NB4 (cell line): ENCODE measurements at regions not wholly inside any gene's neighbourhood (a gene's known extent, or its start where the extent isn't known, plus 50 kb on each side); places are given as distances from the start of the nearest gene placed in this dataset.

Experiments used
- MYC ChIP-seq: IDR thresholded peaks from 2 replicates; pipeline ENCODE4 v1.6.1; 2011; ENCODE audit warnings: low read depth, low read length
- POLR2A ChIP-seq: IDR thresholded peaks from 2 replicates; pipeline ENCODE4 v1.6.1; 2011; ENCODE audit warnings: mild to moderate bottlenecking; ENCODE audit not compliant: insufficient read length; ENCODE audit errors: extremely low read depth
- TF ChIP-seq, protein P1 (sequence below): IDR thresholded peaks from one replicate; pipeline ENCODE4 v1.5.1; 2012; ENCODE audit warnings: low read depth, low read length

DNA sequence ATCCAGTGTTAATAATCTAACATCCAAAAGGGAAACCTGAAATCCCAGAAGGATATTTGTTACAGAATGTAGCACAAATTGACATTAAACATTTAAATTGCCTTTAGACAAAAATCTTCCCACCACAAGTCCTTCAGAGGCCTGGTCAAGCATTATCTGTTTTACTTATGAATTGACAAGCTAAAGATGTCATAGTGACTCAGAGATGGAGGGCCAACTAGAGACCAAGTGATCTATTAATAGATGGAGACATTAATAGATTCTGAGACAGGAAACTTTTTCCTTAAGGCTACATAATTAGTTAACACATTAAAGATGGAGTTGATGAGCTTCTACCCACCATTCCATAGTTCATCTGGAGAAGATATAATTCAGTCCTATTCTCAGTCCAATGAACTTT is 526.2 kb downstream of the IRS1 start:
- no peak for TF ChIP-seq MYC
- TF ChIP-seq, protein P1, sequence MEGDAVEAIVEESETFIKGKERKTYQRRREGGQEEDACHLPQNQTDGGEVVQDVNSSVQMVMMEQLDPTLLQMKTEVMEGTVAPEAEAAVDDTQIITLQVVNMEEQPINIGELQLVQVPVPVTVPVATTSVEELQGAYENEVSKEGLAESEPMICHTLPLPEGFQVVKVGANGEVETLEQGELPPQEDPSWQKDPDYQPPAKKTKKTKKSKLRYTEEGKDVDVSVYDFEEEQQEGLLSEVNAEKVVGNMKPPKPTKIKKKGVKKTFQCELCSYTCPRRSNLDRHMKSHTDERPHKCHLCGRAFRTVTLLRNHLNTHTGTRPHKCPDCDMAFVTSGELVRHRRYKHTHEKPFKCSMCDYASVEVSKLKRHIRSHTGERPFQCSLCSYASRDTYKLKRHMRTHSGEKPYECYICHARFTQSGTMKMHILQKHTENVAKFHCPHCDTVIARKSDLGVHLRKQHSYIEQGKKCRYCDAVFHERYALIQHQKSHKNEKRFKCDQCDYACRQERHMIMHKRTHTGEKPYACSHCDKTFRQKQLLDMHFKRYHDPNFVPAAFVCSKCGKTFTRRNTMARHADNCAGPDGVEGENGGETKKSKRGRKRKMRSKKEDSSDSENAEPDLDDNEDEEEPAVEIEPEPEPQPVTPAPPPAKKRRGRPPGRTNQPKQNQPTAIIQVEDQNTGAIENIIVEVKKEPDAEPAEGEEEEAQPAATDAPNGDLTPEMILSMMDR = no peak
- TF ChIP-seq POLR2A = no peak
